ENCODE measurements at regions not wholly inside any gene's neighbourhood (a gene's known extent, or its start where the extent isn't known, plus 50 kb on each side); places are given as distances from the start of the nearest gene placed in this dataset.

DNA sequence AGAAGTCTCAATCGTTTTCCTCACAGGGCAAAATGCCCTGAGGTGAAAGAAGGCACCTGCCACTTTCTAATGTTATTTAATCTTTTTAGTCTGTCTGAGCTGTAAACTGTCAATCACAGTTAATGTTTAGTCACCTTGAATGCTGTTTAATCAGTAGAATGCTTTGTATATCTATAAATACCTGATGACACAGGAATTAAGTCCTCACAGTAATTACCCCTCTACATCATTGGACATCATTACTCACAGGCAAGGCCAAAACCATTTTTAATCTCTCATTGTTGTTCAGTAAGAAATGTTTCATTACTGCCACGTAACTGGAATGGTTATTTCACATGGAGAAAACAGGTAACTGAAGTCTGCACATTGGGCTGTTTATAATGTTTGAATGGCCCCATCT lies 178.8 kb downstream of the EXOC5 start:
- DNase-seq (ENCODE audit: low spot score) = no peak
- TF ChIP-seq, protein P1, sequence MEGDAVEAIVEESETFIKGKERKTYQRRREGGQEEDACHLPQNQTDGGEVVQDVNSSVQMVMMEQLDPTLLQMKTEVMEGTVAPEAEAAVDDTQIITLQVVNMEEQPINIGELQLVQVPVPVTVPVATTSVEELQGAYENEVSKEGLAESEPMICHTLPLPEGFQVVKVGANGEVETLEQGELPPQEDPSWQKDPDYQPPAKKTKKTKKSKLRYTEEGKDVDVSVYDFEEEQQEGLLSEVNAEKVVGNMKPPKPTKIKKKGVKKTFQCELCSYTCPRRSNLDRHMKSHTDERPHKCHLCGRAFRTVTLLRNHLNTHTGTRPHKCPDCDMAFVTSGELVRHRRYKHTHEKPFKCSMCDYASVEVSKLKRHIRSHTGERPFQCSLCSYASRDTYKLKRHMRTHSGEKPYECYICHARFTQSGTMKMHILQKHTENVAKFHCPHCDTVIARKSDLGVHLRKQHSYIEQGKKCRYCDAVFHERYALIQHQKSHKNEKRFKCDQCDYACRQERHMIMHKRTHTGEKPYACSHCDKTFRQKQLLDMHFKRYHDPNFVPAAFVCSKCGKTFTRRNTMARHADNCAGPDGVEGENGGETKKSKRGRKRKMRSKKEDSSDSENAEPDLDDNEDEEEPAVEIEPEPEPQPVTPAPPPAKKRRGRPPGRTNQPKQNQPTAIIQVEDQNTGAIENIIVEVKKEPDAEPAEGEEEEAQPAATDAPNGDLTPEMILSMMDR (IDR thresholded peaks at IDR 0.05; ENCODE audit: borderline replicate concordance, control extremely low read depth, extremely low read depth, insufficient read depth, missing control alignments) = no peak
- in situ Hi-C loops (cut with MboI; ENCODE audit: low sequenced_read_pairs, unreplicated experiment) = no loop called here

- no peak for DNase-seq (ENCODE audit: low spot score)
- TF ChIP-seq, protein P1 (IDR thresholded peaks at IDR 0.05; ENCODE audit: borderline replicate concordance, control extremely low read depth, extremely low read depth, insufficient read depth, missing control alignments) = no peak
- in situ Hi-C loops (cut with MboI; ENCODE audit: low sequenced_read_pairs, unreplicated experiment) = no loop called here
These were observed 180.9 kb downstream of the EXOC5 start for GRCh38 chr14:57087841-57088240.

DNA sequence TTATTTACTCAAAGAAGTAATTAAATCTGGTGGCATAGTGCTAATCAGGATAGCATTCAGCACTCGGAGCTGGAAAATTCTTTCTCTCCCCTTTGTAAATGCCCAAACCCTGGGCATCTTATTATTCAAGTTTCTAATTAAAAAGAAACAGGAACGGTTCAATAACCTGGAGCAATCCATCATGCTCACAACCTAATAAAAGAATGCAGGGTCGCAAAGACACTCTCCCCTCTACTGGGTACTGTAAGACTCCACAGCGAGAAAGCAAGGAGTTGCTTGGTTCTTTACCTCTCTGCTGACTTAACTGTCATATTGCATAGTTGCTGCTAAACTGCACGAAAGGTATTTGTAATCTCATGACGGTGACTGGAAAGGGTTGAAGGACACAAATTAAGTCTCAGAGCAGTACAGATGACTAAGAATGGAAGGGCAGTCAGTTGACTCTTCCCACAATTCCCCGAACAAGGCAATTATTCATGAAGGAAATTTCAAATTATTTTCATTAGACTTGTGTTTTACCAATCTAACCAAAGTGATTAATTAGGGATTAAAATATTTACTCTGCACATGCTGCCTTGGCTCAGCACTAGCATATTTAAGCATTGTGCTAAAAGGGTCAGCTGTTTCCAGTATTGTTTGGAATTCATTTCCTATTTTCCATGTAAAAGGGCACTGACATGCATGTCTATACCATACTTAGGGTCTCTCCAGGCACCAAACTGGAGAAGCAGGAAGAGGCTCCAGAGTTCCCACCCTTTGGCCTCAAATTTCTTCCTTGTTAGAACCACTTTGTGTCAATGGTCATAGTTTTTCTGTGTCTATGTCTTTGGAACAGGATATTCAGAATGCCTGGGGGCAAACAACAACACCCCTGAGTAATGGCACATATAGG lies 182.2 kb downstream of the EXOC5 start:
- in situ Hi-C loops (cut with MboI; ENCODE audit: low sequenced_read_pairs, unreplicated experiment) = no loop called here
- no peak for DNase-seq (ENCODE audit: low spot score)
- TF ChIP-seq, protein P1 (IDR thresholded peaks at IDR 0.05; ENCODE audit: borderline replicate concordance, control extremely low read depth, extremely low read depth, insufficient read depth, missing control alignments) = no peak

GRCh38 chr14:57085801-57086200 lies 182.9 kb downstream of the EXOC5 start:
- TF ChIP-seq, protein P1 (IDR thresholded peaks at IDR 0.05; ENCODE audit: borderline replicate concordance, control extremely low read depth, extremely low read depth, insufficient read depth, missing control alignments) = no peak
- no peak for DNase-seq (ENCODE audit: low spot score)
- in situ Hi-C loops (cut with MboI; ENCODE audit: low sequenced_read_pairs, unreplicated experiment) = no loop called here

DNA sequence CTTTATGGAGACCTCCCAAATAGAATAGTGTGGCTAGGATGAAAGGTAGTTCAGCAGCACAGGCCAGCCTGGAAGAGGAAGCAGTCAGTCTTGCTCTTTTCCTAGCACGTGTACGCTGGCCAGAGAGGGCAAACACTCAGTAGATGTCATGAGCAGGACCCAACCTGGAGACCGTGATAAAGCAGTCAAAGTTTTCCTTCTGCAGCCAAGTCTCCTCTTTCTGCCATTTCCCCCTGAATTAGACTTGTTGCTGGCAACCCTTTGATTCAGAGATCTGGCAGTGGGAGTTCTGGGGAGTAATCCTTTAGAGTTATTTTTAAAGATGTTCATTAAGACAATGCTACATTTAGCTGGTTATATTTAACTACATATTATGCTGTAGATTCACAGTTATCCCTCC lies 183.7 kb downstream of the EXOC5 start:
- in situ Hi-C loops (cut with MboI; ENCODE audit: low sequenced_read_pairs, unreplicated experiment) = no loop called here
- DNase-seq (ENCODE audit: low spot score) = no peak
- TF ChIP-seq, protein P1 (IDR thresholded peaks at IDR 0.05; ENCODE audit: borderline replicate concordance, control extremely low read depth, extremely low read depth, insufficient read depth, missing control alignments) = no peak

- in situ Hi-C loops (cut with MboI; ENCODE audit: low sequenced_read_pairs, unreplicated experiment) = no loop called here
- DNase-seq (ENCODE audit: low spot score) = no peak
- TF ChIP-seq, protein P1 (IDR thresholded peaks at IDR 0.05; ENCODE audit: borderline replicate concordance, control extremely low read depth, extremely low read depth, insufficient read depth, missing control alignments) = no peak
These were observed 188.0 kb downstream of the EXOC5 start for GRCh38 chr14:57080691-57081090.
